HG02981 (cell line): ENCODE measurements at regions not wholly inside any gene's neighbourhood (a gene's known extent, or its start where the extent isn't known, plus 50 kb on each side); places are given as distances from the start of the nearest gene placed in this dataset.
"Not testable (repeated sequence)": the region's sequence is repeated elsewhere in the genome, so short reads cannot be mapped to it uniquely, and the experiment has no call there.

Experiments
- ATAC-seq: cut with Tn5 transposase; IDR thresholded peaks from one replicate; pipeline ENCODE4 v1.9.1; 2021; ENCODE audit warnings: mild to moderate bottlenecking, moderate library complexity; ENCODE audit not compliant: unreplicated experiment

GRCh38 chr5:163695830-163696578 lies 190.6 kb downstream of the MAT2B start:
- ATAC-seq = peak; percentile 91

GRCh38 chr5:163696579-163696887 lies 191.1 kb downstream of the MAT2B start:
- no peak for ATAC-seq

GRCh38 chr5:163706053-163706771 lies 200.8 kb downstream of the MAT2B start:
- ATAC-seq = no peak

GRCh38 chr5:163712011-163712410 lies 206.6 kb downstream of the MAT2B start:
- ATAC-seq = no peak

GRCh38 chr5:163718272-163718671 lies 212.9 kb downstream of the MAT2B start:
- ATAC-seq = no peak

- ATAC-seq = no peak
These were observed 218.9 kb downstream of the MAT2B start for GRCh38 chr5:163724305-163724704.

- peak; percentile 59 for ATAC-seq
These were observed 221.6 kb downstream of the MAT2B start for GRCh38 chr5:163727028-163727427.

GRCh38 chr5:163730206-163730756 lies 224.9 kb downstream of the MAT2B start:
- no peak for ATAC-seq

GRCh38 chr5:163731256-163731655 lies 225.8 kb downstream of the MAT2B start:
- no peak for ATAC-seq

- ATAC-seq = no peak
These were observed 229.7 kb downstream of the MAT2B start for GRCh38 chr5:163735069-163735468.

- ATAC-seq = no peak
These were observed 242.2 kb downstream of the MAT2B start for GRCh38 chr5:163747586-163747985.

GRCh38 chr5:163748934-163749333 lies 243.5 kb downstream of the MAT2B start:
- no peak for ATAC-seq

- not testable (repeated sequence) for ATAC-seq
These were observed 245.0 kb downstream of the MAT2B start for GRCh38 chr5:163750415-163750814.

- ATAC-seq = no peak
These were observed 250.1 kb downstream of the MAT2B start for GRCh38 chr5:163755505-163755904.

- no peak for ATAC-seq
These were observed 250.8 kb downstream of the MAT2B start for GRCh38 chr5:163756170-163756569.

- ATAC-seq = no peak
These were observed 251.9 kb downstream of the MAT2B start for GRCh38 chr5:163757344-163757743.

- no peak for ATAC-seq
These were observed 252.9 kb downstream of the MAT2B start for GRCh38 chr5:163758283-163758711.

- no peak for ATAC-seq
These were observed 253.7 kb downstream of the MAT2B start for GRCh38 chr5:163759000-163759704.

- ATAC-seq = no peak
These were observed 255.1 kb downstream of the MAT2B start for GRCh38 chr5:163760498-163760897.

GRCh38 chr5:163766936-163767670 lies 261.7 kb downstream of the MAT2B start:
- no peak for ATAC-seq

GRCh38 chr5:163770625-163771024 lies 265.2 kb downstream of the MAT2B start:
- no peak for ATAC-seq
